Stimulated activated memory B cell treated with anti-CD40 and anti-IgM and Interleukin-4, amounts not matched to agents 10 μg/mL and 1 μg/mL and 100 μg/mL, for 72 hours (primary cell): ENCODE measurements at regions not wholly inside any gene's neighbourhood (a gene's known extent, or its start where the extent isn't known, plus 50 kb on each side); places are given as distances from the start of the nearest gene placed in this dataset.

Source experiments
- ATAC-seq: fragments of 150-1000 bp; cut with Tn5 transposase; 2 replicates; pipeline ENCODE4 v1.10.0; 2021
- H3K27ac Mint-ChIP-seq: one replicate; pipeline ENCODE4 v1.8.0; 2022; ENCODE audit warnings: mild to moderate bottlenecking, mixed read lengths
- H3K27me3 Mint-ChIP-seq: one replicate; pipeline ENCODE4 v1.8.0; 2022; ENCODE audit warnings: mixed read lengths
- H3K36me3 Mint-ChIP-seq: one replicate; pipeline ENCODE4 v1.8.0; 2022; ENCODE audit warnings: mixed read lengths
- H3K4me1 Mint-ChIP-seq: one replicate; pipeline ENCODE4 v1.8.0; 2022; ENCODE audit warnings: mixed read lengths
- H3K4me3 Mint-ChIP-seq: one replicate; pipeline ENCODE4 v1.8.0; 2022; ENCODE audit warnings: mild to moderate bottlenecking, moderate library complexity, mixed read lengths
- H3K9me3 Mint-ChIP-seq: one replicate; pipeline ENCODE4 v1.8.0; 2022; ENCODE audit warnings: mixed read lengths

GRCh38 chr16:79871906-79872305 lies 271.4 kb upstream of the MAF start:
- Mint-ChIP-seq H3K27ac (no peak overlapping the region), H3K9me3 (peaks cover 2% of the 10 kb centered on the region), H3K36me3 (no peaks in the 10 kb centered on the region), H3K4me1 (no peaks in the 10 kb centered on the region), H3K27me3 (no peaks in the 10 kb centered on the region), H3K4me3 (no peak overlapping the region)
- ATAC-seq = no peak

DNA sequence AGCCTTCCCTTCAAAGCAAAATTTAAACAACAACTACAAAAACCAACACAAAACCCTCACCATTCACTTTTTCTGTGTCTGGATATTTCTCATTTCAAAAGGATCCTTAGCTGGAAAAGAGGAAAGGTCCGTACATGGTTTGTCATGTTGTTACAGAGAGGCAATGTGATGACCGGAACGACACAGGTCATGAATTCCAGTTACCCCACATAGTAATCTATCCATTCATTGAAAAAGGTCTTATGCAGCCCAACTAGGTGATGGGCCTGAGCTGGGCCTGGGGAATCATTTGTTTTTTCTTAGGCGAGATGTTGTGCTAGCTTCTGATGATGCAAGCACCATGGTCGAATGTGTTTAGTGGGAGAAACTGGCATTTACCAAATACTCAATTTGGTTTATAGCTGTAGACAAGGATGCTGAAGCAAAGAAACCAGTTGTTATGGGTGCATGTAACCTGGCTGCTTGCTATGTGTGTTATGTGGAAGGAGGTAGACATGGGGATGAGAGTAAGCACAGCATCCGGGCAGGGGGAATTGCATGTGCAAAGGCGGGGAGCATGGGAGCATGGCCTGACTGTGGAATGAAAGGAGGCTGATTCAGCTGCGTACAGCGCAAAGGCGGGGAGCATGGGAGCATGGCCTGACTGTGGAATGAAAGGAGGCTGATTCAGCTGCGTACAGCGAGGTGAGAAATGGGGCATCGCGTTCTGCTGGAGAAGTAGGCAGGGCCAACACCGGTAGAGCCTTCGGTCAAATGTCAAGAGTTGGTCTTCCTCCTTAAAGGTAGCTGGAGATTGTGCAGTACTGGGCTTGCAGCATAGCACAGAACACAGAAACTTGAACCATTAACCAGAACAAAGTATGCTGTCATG lies 269.7 kb upstream of the MAF start:
- Mint-ChIP-seq H3K4me3 (no peak overlapping the region), H3K4me1 (no peaks in the 10 kb centered on the region), H3K27ac (no peak overlapping the region), H3K36me3 (no peaks in the 10 kb centered on the region), H3K27me3 (no peaks in the 10 kb centered on the region), H3K9me3 (peaks cover 2% of the 10 kb centered on the region)
- ATAC-seq = no peak

- Mint-ChIP-seq H3K27ac (no peak overlapping the region), H3K36me3 (no peaks in the 10 kb centered on the region), H3K27me3 (no peaks in the 10 kb centered on the region), H3K4me1 (no peaks in the 10 kb centered on the region), H3K4me3 (no peak overlapping the region), H3K9me3 (peaks cover 2% of the 10 kb centered on the region)
- no peak for ATAC-seq
Observed at GRCh38 chr16:79869304-79870015, 268.9 kb upstream of the MAF start.

GRCh38 chr16:79868841-79869240 lies 268.3 kb upstream of the MAF start:
- Mint-ChIP-seq H3K27me3 (no peaks in the 10 kb centered on the region), H3K4me1 (no peaks in the 10 kb centered on the region), H3K36me3 (no peaks in the 10 kb centered on the region), H3K27ac (no peak overlapping the region), H3K4me3 (no peak overlapping the region), H3K9me3 (peaks cover 2% of the 10 kb centered on the region)
- ATAC-seq = no peak

DNA sequence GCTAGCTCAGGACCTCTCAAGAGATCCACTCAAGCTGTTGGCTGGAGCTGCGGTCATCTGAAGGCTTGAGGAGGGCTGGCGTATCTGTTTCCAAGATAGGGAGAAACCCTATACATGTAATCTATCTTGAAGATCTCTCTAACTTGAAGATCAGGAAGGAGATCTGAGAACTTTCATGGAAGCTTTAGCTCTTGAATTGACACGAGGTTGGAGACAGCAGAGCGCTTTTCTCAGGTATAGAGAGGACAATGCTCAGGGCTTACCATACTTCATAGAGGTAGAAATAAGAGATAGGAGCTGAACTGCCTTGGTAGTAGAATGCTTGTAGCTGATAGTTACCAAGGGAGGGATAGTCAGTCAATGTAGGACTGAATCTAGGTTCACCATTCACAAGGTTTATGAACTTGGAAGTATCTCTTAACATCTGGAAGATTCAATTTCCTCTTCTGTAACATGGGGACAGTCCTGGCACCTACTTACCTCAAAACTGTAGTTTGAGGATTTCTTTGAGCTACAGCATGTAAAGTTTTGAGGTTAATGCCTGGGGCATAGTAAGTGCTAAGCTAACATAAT lies 267.0 kb upstream of the MAF start:
- H3K36me3 Mint-ChIP-seq = no peaks in the 10 kb centered on the region
- H3K27ac Mint-ChIP-seq = no peak overlapping the region
- H3K4me1 Mint-ChIP-seq = no peaks in the 10 kb centered on the region
- peaks cover 2% of the 10 kb centered on the region for H3K9me3 Mint-ChIP-seq
- H3K27me3 Mint-ChIP-seq = no peaks in the 10 kb centered on the region
- ATAC-seq = no peak
- no peak overlapping the region for H3K4me3 Mint-ChIP-seq

DNA sequence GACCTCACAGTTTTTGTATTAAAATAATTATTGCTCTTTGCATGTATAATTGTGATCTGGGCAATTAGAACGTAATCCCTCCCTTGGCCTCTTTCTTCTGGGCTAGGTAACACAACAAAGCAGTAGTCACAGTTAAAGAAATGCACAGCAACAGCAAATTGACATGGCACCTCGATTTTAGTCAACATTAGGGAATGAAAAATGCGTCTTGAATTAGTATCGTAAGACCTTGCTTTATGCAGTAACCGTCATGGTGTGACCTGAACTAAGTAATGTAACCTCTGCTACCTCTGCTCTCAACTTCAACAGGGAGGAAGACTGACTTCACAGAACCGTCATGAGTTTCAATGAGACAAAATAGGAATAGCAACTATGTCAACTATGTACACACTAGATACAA lies 265.4 kb upstream of the MAF start:
- no peak for ATAC-seq
- Mint-ChIP-seq H3K4me3 (no peak overlapping the region), H3K27ac (no peak overlapping the region), H3K27me3 (peaks cover 2% of the 10 kb centered on the region), H3K9me3 (peaks cover 2% of the 10 kb centered on the region), H3K36me3 (no peaks in the 10 kb centered on the region), H3K4me1 (no peaks in the 10 kb centered on the region)

DNA sequence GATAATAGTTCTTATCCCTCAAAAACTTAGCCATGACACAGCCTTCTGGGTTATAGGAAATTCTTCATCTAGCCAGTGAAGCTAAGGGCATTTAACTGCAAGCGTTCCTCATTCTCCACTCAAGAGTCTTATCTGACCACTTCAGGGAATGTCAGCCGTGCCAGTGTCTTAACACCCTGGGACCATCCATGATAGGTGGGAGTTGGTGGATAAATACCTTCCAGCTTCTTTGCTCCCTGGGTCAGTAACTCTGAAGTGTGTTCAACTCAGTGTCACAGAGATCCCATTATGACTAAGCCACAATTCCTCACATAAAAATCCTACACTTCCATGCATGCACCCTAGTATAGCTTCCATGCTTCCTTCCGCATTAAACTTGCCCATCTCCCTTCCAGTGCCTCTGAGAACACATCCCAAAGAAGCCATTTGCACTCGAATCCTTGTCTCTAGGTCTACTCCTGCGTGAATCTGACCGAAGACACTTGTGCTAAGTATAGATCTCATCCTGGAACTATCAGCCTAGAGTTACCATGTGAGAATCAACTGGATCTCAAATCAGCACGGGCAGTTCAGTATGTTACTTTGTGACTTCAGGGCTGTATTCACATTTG lies 264.3 kb upstream of the MAF start:
- Mint-ChIP-seq H3K36me3 (no peaks in the 10 kb centered on the region), H3K4me3 (no peak overlapping the region), H3K27me3 (peaks cover 12% of the 10 kb centered on the region), H3K27ac (no peak overlapping the region), H3K9me3 (no peaks in the 10 kb centered on the region), H3K4me1 (no peaks in the 10 kb centered on the region)
- no peak for ATAC-seq

- Mint-ChIP-seq H3K36me3 (no peaks in the 10 kb centered on the region), H3K4me3 (no peak overlapping the region), H3K27me3 (peaks cover 17% of the 10 kb centered on the region), H3K4me1 (no peaks in the 10 kb centered on the region), H3K9me3 (no peaks in the 10 kb centered on the region), H3K27ac (no peak overlapping the region)
- ATAC-seq = no peak
Observed at GRCh38 chr16:79864032-79864780, 263.7 kb upstream of the MAF start.

- H3K4me1 Mint-ChIP-seq = no peaks in the 10 kb centered on the region
- H3K36me3 Mint-ChIP-seq = no peaks in the 10 kb centered on the region
- H3K27me3 Mint-ChIP-seq = peaks cover 17% of the 10 kb centered on the region
- no peak overlapping the region for H3K4me3 Mint-ChIP-seq
- ATAC-seq = no peak
- H3K27ac Mint-ChIP-seq = no peak overlapping the region
- H3K9me3 Mint-ChIP-seq = no peaks in the 10 kb centered on the region
Observed at GRCh38 chr16:79863128-79864031, 262.8 kb upstream of the MAF start.

GRCh38 chr16:79862601-79863000 lies 262.1 kb upstream of the MAF start:
- H3K4me3 Mint-ChIP-seq = no peak overlapping the region
- H3K9me3 Mint-ChIP-seq = no peaks in the 10 kb centered on the region
- no peaks in the 10 kb centered on the region for H3K36me3 Mint-ChIP-seq
- H3K27ac Mint-ChIP-seq = no peak overlapping the region
- peaks cover 17% of the 10 kb centered on the region for H3K27me3 Mint-ChIP-seq
- H3K4me1 Mint-ChIP-seq = no peaks in the 10 kb centered on the region
- ATAC-seq = no peak

DNA sequence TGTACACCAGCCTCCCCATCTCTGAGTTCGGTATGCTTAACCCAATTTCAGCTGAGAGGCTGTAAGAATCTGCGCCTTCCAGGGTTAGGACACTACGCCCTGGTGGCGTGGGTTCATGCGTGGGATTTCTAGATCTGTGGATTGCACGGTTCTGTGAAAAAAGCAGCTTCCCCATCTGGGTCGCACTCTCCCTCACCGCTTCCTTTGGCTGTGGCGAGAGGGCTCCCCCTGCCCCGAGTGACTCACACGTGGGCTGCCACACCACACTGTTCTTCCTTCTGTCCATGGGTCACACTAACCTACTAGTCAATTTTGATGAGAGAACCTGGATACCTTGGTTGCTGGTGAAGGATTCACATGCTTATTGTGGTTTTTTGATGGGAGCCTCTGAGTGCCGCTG lies 256.0 kb upstream of the MAF start:
- Mint-ChIP-seq H3K27ac (no peak overlapping the region), H3K4me3 (no peak overlapping the region), H3K36me3 (no peaks in the 10 kb centered on the region), H3K4me1 (no peaks in the 10 kb centered on the region), H3K9me3 (peaks cover 19% of the 10 kb centered on the region), H3K27me3 (peaks cover 17% of the 10 kb centered on the region)
- no peak for ATAC-seq

DNA sequence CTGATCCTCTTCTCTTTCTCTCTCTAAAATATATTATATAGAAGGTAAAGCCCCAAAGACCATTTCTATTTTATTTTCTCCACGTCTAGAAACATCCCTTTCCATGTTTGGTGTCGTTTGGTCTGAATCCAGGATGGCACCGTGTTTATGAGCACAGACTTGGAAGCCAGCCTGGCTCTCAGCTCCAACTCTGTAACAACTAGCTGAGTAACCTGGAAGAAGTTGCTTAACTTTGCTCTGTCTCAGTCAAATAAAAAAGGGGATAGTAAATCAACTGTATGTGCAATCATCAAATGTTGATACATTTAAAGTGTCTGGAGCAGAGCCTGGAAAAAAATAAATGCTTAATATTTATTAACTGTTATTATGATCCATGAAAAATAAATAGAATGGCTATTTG lies 249.8 kb upstream of the MAF start:
- no peak for ATAC-seq
- no peak overlapping the region for H3K4me3 Mint-ChIP-seq
- no peaks in the 10 kb centered on the region for H3K36me3 Mint-ChIP-seq
- peaks cover 14% of the 10 kb centered on the region for H3K9me3 Mint-ChIP-seq
- H3K27me3 Mint-ChIP-seq = no peaks in the 10 kb centered on the region
- H3K4me1 Mint-ChIP-seq = no peaks in the 10 kb centered on the region
- H3K27ac Mint-ChIP-seq = no peak overlapping the region

DNA sequence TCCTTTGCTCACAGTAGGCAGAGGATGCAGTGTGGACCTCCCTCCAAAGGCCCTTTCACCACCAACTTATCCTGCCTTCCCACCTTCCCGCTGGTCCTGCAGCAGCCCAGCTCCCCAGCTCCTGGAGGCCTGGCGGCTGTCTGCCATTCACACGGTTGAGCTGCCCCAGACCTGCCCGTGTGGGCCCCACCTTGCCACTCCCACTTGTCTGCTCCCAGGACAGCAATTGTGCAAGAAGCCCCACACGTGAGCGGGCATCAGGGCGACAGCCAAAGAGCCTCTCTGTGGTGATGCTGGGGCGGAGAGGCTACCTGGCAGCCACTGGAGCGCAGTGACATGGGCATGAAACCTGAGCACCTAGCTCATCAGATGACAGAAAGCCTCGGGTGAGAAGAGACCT lies 248.6 kb upstream of the MAF start:
- Mint-ChIP-seq H3K9me3 (peaks cover 6% of the 10 kb centered on the region), H3K36me3 (no peaks in the 10 kb centered on the region), H3K27ac (no peak overlapping the region), H3K4me1 (peaks cover 5% of the 10 kb centered on the region), H3K27me3 (no peaks in the 10 kb centered on the region), H3K4me3 (no peak overlapping the region)
- no peak for ATAC-seq

GRCh38 chr16:79848719-79849118 lies 248.2 kb upstream of the MAF start:
- H3K36me3 Mint-ChIP-seq = no peaks in the 10 kb centered on the region

More at GRCh38 chr16:79848719-79849118, 248.2 kb upstream of the MAF start:
- H3K4me1 Mint-ChIP-seq = peaks cover 5% of the 10 kb centered on the region
- ATAC-seq = no peak
- H3K4me3 Mint-ChIP-seq = no peak overlapping the region
- peaks cover 6% of the 10 kb centered on the region for H3K9me3 Mint-ChIP-seq
- no peak overlapping the region for H3K27ac Mint-ChIP-seq
- H3K27me3 Mint-ChIP-seq = no peaks in the 10 kb centered on the region
